GM23248 (cell line): ENCODE measurements at regions not wholly inside any gene's neighbourhood (a gene's known extent, or its start where the extent isn't known, plus 50 kb on each side); places are given as distances from the start of the nearest gene placed in this dataset.

Experiments
- DNase-seq: peaks from one replicate; pipeline ENCODE4 v3.0.0-alpha.2; 2015
- H2AFZ ChIP-seq: fragments of 200-600 bp; sonication (generic); 2 replicates; pipeline ENCODE4 v1.6.1; 2016; ENCODE audit warnings: antibody characterized with exemption
- H3F3A ChIP-seq: fragments of 200-600 bp; sonication (generic); 2 replicates; pipeline ENCODE4 v1.6.1; 2016; ENCODE audit warnings: mild to moderate bottlenecking, antibody characterized with exemption, mixed run types; ENCODE audit not compliant: insufficient read depth
- H3K27ac ChIP-seq: fragments of 200-600 bp; sonication (generic); 2 replicates; pipeline ENCODE4 v1.5.1; 2016; ENCODE audit warnings: mild to moderate bottlenecking
- H3K27me3 ChIP-seq: fragments of 200-600 bp; sonication (generic); replicated peaks from 2 replicates; pipeline ENCODE4 v1.6.1; 2016; ENCODE audit warnings: mild to moderate bottlenecking; ENCODE audit not compliant: insufficient read depth
- H3K36me3 ChIP-seq: fragments of 200-600 bp; sonication (generic); 2 replicates; pipeline ENCODE4 v1.6.1; 2016; ENCODE audit warnings: low read depth, mild to moderate bottlenecking
- H3K4me1 ChIP-seq: fragments of 200-600 bp; sonication (generic); 2 replicates; pipeline ENCODE4 v1.6.1; 2016; ENCODE audit warnings: mild to moderate bottlenecking; ENCODE audit not compliant: insufficient read depth
- H3K4me2 ChIP-seq: fragments of 200-600 bp; sonication (generic); one replicate; pipeline ENCODE4 v1.6.1; 2016; ENCODE audit warnings: mild to moderate bottlenecking; ENCODE audit not compliant: unreplicated experiment
- H3K4me3 ChIP-seq: fragments of 200-600 bp; sonication (generic); 2 replicates; pipeline ENCODE4 v1.5.1; 2016; ENCODE audit warnings: mild to moderate bottlenecking
- H3K79me2 ChIP-seq: fragments of 200-600 bp; sonication (generic); 2 replicates; pipeline ENCODE4 v1.6.1; 2016; ENCODE audit warnings: mild to moderate bottlenecking; ENCODE audit not compliant: insufficient read depth
- H3K9ac ChIP-seq: fragments of 200-600 bp; sonication (generic); 2 replicates; pipeline ENCODE4 v1.6.1; 2016; ENCODE audit warnings: mild to moderate bottlenecking
- H3K9me2 ChIP-seq: fragments of 200-600 bp; sonication (generic); 2 replicates; pipeline ENCODE4 v1.6.1; 2016; ENCODE audit warnings: mixed run types, mild to moderate bottlenecking, moderate library complexity; ENCODE audit not compliant: insufficient read depth
- H3K9me3 ChIP-seq: fragments of 200-600 bp; sonication (generic); one replicate; pipeline ENCODE4 v1.6.1; 2017; ENCODE audit warnings: low read depth
- H4K20me1 ChIP-seq: fragments of 200-600 bp; sonication (generic); 2 replicates; pipeline ENCODE4 v1.6.0; 2016; ENCODE audit not compliant: insufficient read depth
- EZH2 ChIP-seq: fragments of 200-600 bp; sonication (generic); IDR thresholded peaks from 2 replicates; pipeline ENCODE4 v1.6.1; 2018; ENCODE audit warnings: antibody characterized with exemption, mild to moderate bottlenecking; ENCODE audit not compliant: insufficient read depth, poor library complexity, severe bottlenecking
- EZH2phosphoT487 ChIP-seq: fragments of 200-600 bp; sonication (generic); IDR thresholded peaks from 2 replicates; pipeline ENCODE4 v1.6.1; 2018; ENCODE audit warnings: antibody characterized with exemption, moderate library complexity, mild to moderate bottlenecking, low read depth; ENCODE audit not compliant: insufficient read depth
- WGBS, 2 experiments: methylation state at CpG; one replicate each; pipeline ENCODE4 v1.1.6; 2015 to 2017; ENCODE audit warnings: low lambda C conversion rate in 2 of 2, low coverage in 1 of 2; ENCODE audit errors: missing lambda C conversion rate in 2 of 2; 5-methylcytosine and 5-hydroxymethylcytosine counted together
- in situ Hi-C: fragments of 300-500 bp; cut with MboI; formaldehyde crosslinking; loops from 2 replicates; pipeline ENCODE4 v1.15.0; 2020

DNA sequence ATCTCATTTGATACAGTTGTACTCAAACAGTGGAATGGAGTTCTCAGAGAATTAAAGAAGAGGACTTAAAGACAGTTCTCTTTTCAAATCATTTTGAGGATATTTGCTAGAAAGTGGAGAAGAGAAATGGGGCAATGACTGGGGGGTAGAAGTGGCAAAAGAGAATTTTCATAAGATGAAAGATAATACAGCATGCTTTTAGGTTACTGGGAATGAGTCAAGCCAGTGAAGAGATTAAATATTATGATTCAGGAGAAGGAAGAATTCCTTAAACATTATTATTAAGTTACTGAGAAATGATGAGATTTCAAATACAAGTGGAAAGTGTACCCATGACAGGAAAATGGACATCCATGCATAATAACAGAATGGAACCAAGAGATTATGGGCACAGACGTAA is 219.0 kb upstream of the DKK2 start:
- no peak overlapping the region for H3K27ac ChIP-seq
- H3F3A ChIP-seq, result no peaks in the 10 kb centered on the region
- 82 to 84% methylated on average over 1 of the region's 1 CpG for WGBS, 2 experiments
- H3K9me3 ChIP-seq, result no peaks in the 10 kb centered on the region
- DNase-seq, result peak; percentile 21
- peaks cover 5% of the 10 kb centered on the region; the same call in 1 of the 2 replicates for H3K9me2 ChIP-seq
- H3K36me3 ChIP-seq, result no peaks in the 10 kb centered on the region
- H3K79me2 ChIP-seq, result no peaks in the 10 kb centered on the region
- TF ChIP-seq EZH2 (no peak), EZH2phosphoT487 (no peak)
- no peaks in the 10 kb centered on the region for H4K20me1 ChIP-seq
- H2AFZ ChIP-seq, result no peak overlapping the region
- no peak overlapping the region for H3K4me2 ChIP-seq
- H3K4me3 ChIP-seq, result no peak overlapping the region
- H3K9ac ChIP-seq, result no peak overlapping the region
- H3K27me3 ChIP-seq, result no peaks in the 10 kb centered on the region
- peaks cover 14% of the 10 kb centered on the region; the same call in 1 of the 2 replicates for H3K4me1 ChIP-seq
- in situ Hi-C loops, result no loop called here

DNA sequence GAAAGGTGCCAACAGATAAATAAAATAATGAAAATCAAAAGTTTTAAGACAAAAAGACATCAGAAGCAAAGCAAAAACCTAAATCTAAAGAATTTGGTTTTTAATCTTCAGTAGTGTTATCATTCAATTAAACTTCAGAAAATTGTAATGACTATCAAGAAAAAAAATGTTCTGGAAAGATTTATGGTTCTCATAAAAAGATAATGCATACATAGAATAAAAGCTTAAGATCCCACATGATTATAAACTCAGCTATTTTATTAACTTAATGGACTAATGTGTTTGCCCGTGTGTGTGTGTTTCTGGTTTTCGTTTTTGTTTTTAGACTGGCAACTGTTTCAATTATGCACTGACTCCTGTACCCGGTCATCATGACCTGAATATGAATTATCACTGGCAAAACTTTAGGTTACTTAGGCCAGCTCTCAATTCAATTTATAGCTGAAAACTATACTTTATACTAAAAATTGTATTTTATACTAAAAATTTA is 217.5 kb upstream of the DKK2 start:
- 54% methylated on average over 3 of the region's 3 CpGs for WGBS, 2 experiments
- H3K4me2 ChIP-seq, result no peak overlapping the region
- no peaks in the 10 kb centered on the region for H3F3A ChIP-seq
- H3K79me2 ChIP-seq, result no peaks in the 10 kb centered on the region
- peaks cover 5% of the 10 kb centered on the region; the same call in 1 of the 2 replicates for H3K9me2 ChIP-seq
- H2AFZ ChIP-seq, result no peak overlapping the region
- H3K9me3 ChIP-seq, result no peaks in the 10 kb centered on the region
- no peak for TF ChIP-seq EZH2phosphoT487
- no peak for TF ChIP-seq EZH2
- H3K27ac ChIP-seq, result no peak overlapping the region
- peaks cover 13% of the 10 kb centered on the region; the same call in 1 of the 2 replicates for H3K4me1 ChIP-seq
- no peaks in the 10 kb centered on the region for H4K20me1 ChIP-seq
- in situ Hi-C loops, result no loop called here
- no peaks in the 10 kb centered on the region for H3K36me3 ChIP-seq
- no peak for DNase-seq
- no peak overlapping the region for H3K4me3 ChIP-seq
- H3K9ac ChIP-seq, result no peak overlapping the region
- no peaks in the 10 kb centered on the region for H3K27me3 ChIP-seq

DNA sequence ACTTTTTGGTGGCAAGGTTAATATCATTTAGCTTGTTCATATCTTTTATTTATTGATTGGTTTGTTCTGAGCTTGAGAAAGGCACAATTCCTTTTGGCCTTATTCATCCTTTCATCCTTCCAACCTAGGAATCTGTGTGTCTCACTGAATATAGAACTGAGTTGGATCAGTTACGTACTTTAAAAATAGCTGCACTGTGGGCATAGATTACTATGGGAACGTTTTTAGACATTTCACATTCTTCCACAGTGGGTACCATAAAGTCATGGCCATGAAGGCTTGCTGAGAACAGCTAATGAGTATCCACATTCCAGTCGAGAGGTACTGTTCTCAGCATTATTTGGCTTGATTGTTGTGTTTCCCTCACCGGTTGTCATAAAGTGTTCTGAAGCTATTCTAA is 217.0 kb upstream of the DKK2 start:
- WGBS, 2 experiments, result 80 to 86% methylated on average over 4 of the region's 4 CpGs
- H3K79me2 ChIP-seq, result no peaks in the 10 kb centered on the region
- H4K20me1 ChIP-seq, result no peaks in the 10 kb centered on the region
- DNase-seq, result no peak
- 0 out of 2 replicates have a peak, but pooled peaks cover 8% of the 10 kb centered on the region for H3K4me1 ChIP-seq
- no peaks in the 10 kb centered on the region for H3K9me3 ChIP-seq
- no peak overlapping the region for H3K27ac ChIP-seq
- no peak overlapping the region for H3K4me2 ChIP-seq
- in situ Hi-C loops, result no loop called here
- H2AFZ ChIP-seq, result no peak overlapping the region
- no peaks in the 10 kb centered on the region for H3K36me3 ChIP-seq
- no peaks in the 10 kb centered on the region for H3K27me3 ChIP-seq
- H3F3A ChIP-seq, result no peaks in the 10 kb centered on the region
- no peak overlapping the region for H3K9ac ChIP-seq
- peaks cover 5% of the 10 kb centered on the region; the same call in 1 of the 2 replicates for H3K9me2 ChIP-seq
- TF ChIP-seq EZH2, result no peak
- TF ChIP-seq EZH2phosphoT487, result no peak
- H3K4me3 ChIP-seq, result no peak overlapping the region

DNA sequence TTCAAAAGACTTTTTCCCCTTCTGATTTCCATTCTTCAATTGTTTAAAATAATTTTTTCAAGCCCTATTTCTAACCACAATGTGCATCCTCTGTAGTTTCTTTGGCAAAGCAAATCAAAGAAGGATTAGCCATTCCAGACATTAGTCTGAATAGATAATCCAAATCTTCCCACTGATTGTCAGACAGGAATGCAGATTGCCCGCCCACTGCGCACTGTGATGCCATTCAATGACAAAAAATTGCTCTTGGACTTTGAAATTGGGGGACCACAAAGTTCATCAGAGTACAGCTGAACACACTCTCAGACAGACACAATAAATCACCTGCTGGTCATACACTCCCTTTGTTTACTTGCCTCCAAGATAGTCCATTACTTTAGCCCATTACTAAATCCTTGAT is 216.5 kb upstream of the DKK2 start:
- Histone ChIP-seq H3K4me1 (0 out of 2 replicates have a peak, but pooled peaks cover 5% of the 10 kb centered on the region), H4K20me1 (no peaks in the 10 kb centered on the region), H3K9me2 (peaks cover 5% of the 10 kb centered on the region; the same call in 1 of the 2 replicates), H3K27ac (no peak overlapping the region), H3K4me3 (no peak overlapping the region), H3K9me3 (no peaks in the 10 kb centered on the region), H3F3A (no peaks in the 10 kb centered on the region), H3K4me2 (no peak overlapping the region), H3K9ac (no peak overlapping the region), H3K36me3 (no peaks in the 10 kb centered on the region), H2AFZ (no peak overlapping the region), H3K79me2 (no peaks in the 10 kb centered on the region), H3K27me3 (no peaks in the 10 kb centered on the region)
- WGBS, 2 experiments, result 89 to 98% methylated on average over 2 of the region's 2 CpGs
- TF ChIP-seq EZH2phosphoT487, result no peak
- no peak for TF ChIP-seq EZH2
- DNase-seq, result no peak
- in situ Hi-C loops, result no loop called here

DNA sequence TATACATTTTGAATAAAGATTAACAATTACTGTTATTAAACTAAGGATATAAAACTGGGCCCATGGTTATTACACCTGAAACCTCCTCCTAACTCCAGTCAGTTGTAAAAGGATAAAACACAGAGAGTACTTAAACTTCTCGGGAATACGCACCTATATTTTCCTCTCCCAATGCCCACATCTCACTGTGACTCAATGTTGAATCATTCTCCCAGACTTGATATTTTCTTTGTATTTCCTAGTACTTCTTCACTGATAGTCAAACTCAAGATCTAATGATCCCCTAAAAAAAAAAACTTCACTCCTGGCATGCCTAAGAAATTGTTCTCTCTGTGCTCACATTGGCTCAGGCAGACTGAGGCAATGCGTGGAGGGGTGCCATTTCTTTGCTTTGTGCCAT is 212.5 kb upstream of the DKK2 start:
- Histone ChIP-seq H3K27ac (no peak overlapping the region), H3F3A (peaks cover 7% of the 10 kb centered on the region; the same call in 1 of the 2 replicates), H3K9ac (no peak overlapping the region), H3K9me3 (no peaks in the 10 kb centered on the region), H4K20me1 (no peaks in the 10 kb centered on the region), H3K79me2 (no peaks in the 10 kb centered on the region), H3K9me2 (no peaks in the 10 kb centered on the region), H3K4me2 (no peak overlapping the region), H3K4me1 (peaks cover 4% of the 10 kb centered on the region), H3K27me3 (no peaks in the 10 kb centered on the region), H3K36me3 (no peaks in the 10 kb centered on the region), H3K4me3 (no peak overlapping the region), H2AFZ (no peak overlapping the region)
- WGBS, 2 experiments, result 69 to 79% methylated on average over 3 of the region's 3 CpGs
- TF ChIP-seq EZH2phosphoT487 (no peak), EZH2 (no peak)
- peak; percentile 24 for DNase-seq
- in situ Hi-C loops, result no loop called here
